IgD-negative memory B cell (primary cell): ENCODE measurements at regions not wholly inside any gene's neighbourhood (a gene's known extent, or its start where the extent isn't known, plus 50 kb on each side); places are given as distances from the start of the nearest gene placed in this dataset.
"Not testable (repeated sequence)": the region's sequence is repeated elsewhere in the genome, so short reads cannot be mapped to it uniquely, and the experiment has no call there.

ENCODE experiments used
- H3K27ac Mint-ChIP-seq, 3 donors: one replicate each; pipeline ENCODE4 v1.8.0; 2020 to 2022; ENCODE audit warnings: mild to moderate bottlenecking in 3 of 3, mixed read lengths in 3 of 3, moderate library complexity in 1 of 3
- H3K27me3 Mint-ChIP-seq: one replicate; pipeline ENCODE4 v1.8.0; 2021; ENCODE audit warnings: mixed read lengths
- H3K36me3 Mint-ChIP-seq: one replicate; pipeline ENCODE4 v1.8.0; 2020; ENCODE audit warnings: mild to moderate bottlenecking, mixed read lengths
- H3K4me1 Mint-ChIP-seq, 3 donors: one replicate each; pipeline ENCODE4 v1.8.0; 2020 to 2022; ENCODE audit warnings: mixed read lengths in 3 of 3, mild to moderate bottlenecking in 1 of 3
- H3K4me3 Mint-ChIP-seq, 4 donors: one replicate each; pipeline ENCODE4 v1.8.0; 2020 to 2022; ENCODE audit warnings: mild to moderate bottlenecking in 4 of 4, mixed read lengths in 4 of 4, moderate library complexity in 3 of 4
- H3K9me3 Mint-ChIP-seq, 3 donors: one replicate each; pipeline ENCODE4 v1.8.0; 2020 to 2021; ENCODE audit warnings: mixed read lengths in 3 of 3, mild to moderate bottlenecking in 1 of 3

- Mint-ChIP-seq H3K4me1 (no peaks in the 10 kb centered on the region), H3K4me3 (no peak overlapping the region), H3K9me3 (peaks cover 0 to 2% (median 0%) of the 10 kb centered on the region in 3 donors), H3K27ac (no peak overlapping the region), H3K27me3 (no peaks in the 10 kb centered on the region), H3K36me3 (no peaks in the 10 kb centered on the region)
Observed at GRCh38 chr2:21194147-21194546, 70.4 kb downstream of the TDRD15 start.

- Mint-ChIP-seq H3K9me3 (peaks cover 0 to 2% (median 0%) of the 10 kb centered on the region in 3 donors), H3K27me3 (peaks cover under 1% of the 10 kb centered on the region), H3K36me3 (no peaks in the 10 kb centered on the region), H3K27ac (no peak overlapping the region), H3K4me3 (no peak overlapping the region), H3K4me1 (no peaks in the 10 kb centered on the region)
Observed at GRCh38 chr2:21194858-21195271, 71.1 kb downstream of the TDRD15 start.

- no peaks in the 10 kb centered on the region for H3K4me1 Mint-ChIP-seq
- H3K9me3 Mint-ChIP-seq: peaks cover 0 to 2% (median 0%) of the 10 kb centered on the region in 3 donors
- no peaks in the 10 kb centered on the region for H3K36me3 Mint-ChIP-seq
- H3K27me3 Mint-ChIP-seq: peaks cover 3% of the 10 kb centered on the region
- H3K4me3 Mint-ChIP-seq: no peak overlapping the region
- no peak overlapping the region for H3K27ac Mint-ChIP-seq
Observed at GRCh38 chr2:21195326-21195725, 71.6 kb downstream of the TDRD15 start.

GRCh38 chr2:21198637-21199036, 74.9 kb downstream of the TDRD15 start:
- H3K27ac Mint-ChIP-seq: no peak overlapping the region
- no peak overlapping the region for H3K4me3 Mint-ChIP-seq
- H3K36me3 Mint-ChIP-seq: no peaks in the 10 kb centered on the region
- peaks cover 3% of the 10 kb centered on the region for H3K27me3 Mint-ChIP-seq
- no peaks in the 10 kb centered on the region for H3K4me1 Mint-ChIP-seq
- peaks cover 0 to 2% (median 0%) of the 10 kb centered on the region in 3 donors for H3K9me3 Mint-ChIP-seq

GRCh38 chr2:21203976-21204375, 80.2 kb downstream of the TDRD15 start:
- no peak overlapping the region for H3K27ac Mint-ChIP-seq
- no peak overlapping the region for H3K4me3 Mint-ChIP-seq

GRCh38 chr2:21214085-21214484, 90.3 kb downstream of the TDRD15 start:
- not testable (repeated sequence) for H3K27ac Mint-ChIP-seq, H3K4me3 Mint-ChIP-seq, H3K36me3 Mint-ChIP-seq, H3K4me1 Mint-ChIP-seq, H3K27me3 Mint-ChIP-seq, H3K9me3 Mint-ChIP-seq

More at GRCh38 chr2:21203976-21204375, 80.2 kb downstream of the TDRD15 start:
- Mint-ChIP-seq H3K4me1 (no peaks in the 10 kb centered on the region), H3K9me3 (peaks cover 0 to 3% (median 0%) of the 10 kb centered on the region in 3 donors), H3K36me3 (no peaks in the 10 kb centered on the region), H3K27me3 (peaks cover 3% of the 10 kb centered on the region)

- H3K4me1 Mint-ChIP-seq: no peaks in the 10 kb centered on the region
- peaks cover 0 to 4% (median 0%) of the 10 kb centered on the region in 3 donors for H3K9me3 Mint-ChIP-seq
- H3K4me3 Mint-ChIP-seq: no peak overlapping the region
- H3K36me3 Mint-ChIP-seq: no peaks in the 10 kb centered on the region
- peaks cover 6% of the 10 kb centered on the region for H3K27me3 Mint-ChIP-seq
- H3K27ac Mint-ChIP-seq: no peak overlapping the region
Observed at GRCh38 chr2:21217442-21217841, 93.7 kb downstream of the TDRD15 start.

- no peak overlapping the region for H3K27ac Mint-ChIP-seq
- H3K4me3 Mint-ChIP-seq: no peak overlapping the region
- H3K36me3 Mint-ChIP-seq: no peaks in the 10 kb centered on the region
- peaks cover 3% of the 10 kb centered on the region for H3K27me3 Mint-ChIP-seq
- peaks cover 0 to 2% (median 0%) of the 10 kb centered on the region in 3 donors for H3K9me3 Mint-ChIP-seq
- H3K4me1 Mint-ChIP-seq: no peaks in the 10 kb centered on the region
Observed at GRCh38 chr2:21220930-21221329, 97.2 kb downstream of the TDRD15 start.

- Mint-ChIP-seq H3K36me3 (no peaks in the 10 kb centered on the region), H3K4me1 (peaks cover 0 to 2% (median 1%) of the 10 kb centered on the region in 3 donors), H3K27me3 (peaks cover 3% of the 10 kb centered on the region), H3K4me3 (no peak overlapping the region), H3K27ac (no peak overlapping the region), H3K9me3 (peaks cover 0 to 2% (median 0%) of the 10 kb centered on the region in 3 donors)
Observed at GRCh38 chr2:21223618-21224017, 99.8 kb downstream of the TDRD15 start.

GRCh38 chr2:21228041-21228895, 104.5 kb downstream of the TDRD15 start:
- H3K9me3 Mint-ChIP-seq: no peaks in the 10 kb centered on the region
- peaks cover 14 to 17% (median 15%) of the 10 kb centered on the region in 3 donors for H3K4me1 Mint-ChIP-seq

GRCh38 chr2:21229302-21229701, 105.5 kb downstream of the TDRD15 start:
- H3K27me3 Mint-ChIP-seq: no peaks in the 10 kb centered on the region
- no peaks in the 10 kb centered on the region for H3K9me3 Mint-ChIP-seq
- no peak overlapping the region for H3K4me3 Mint-ChIP-seq
- no peak overlapping the region for H3K27ac Mint-ChIP-seq
- no peaks in the 10 kb centered on the region for H3K36me3 Mint-ChIP-seq
- H3K4me1 Mint-ChIP-seq: peaks cover 15 to 18% (median 17%) of the 10 kb centered on the region in 3 donors

More at GRCh38 chr2:21228041-21228895, 104.5 kb downstream of the TDRD15 start:
- Mint-ChIP-seq H3K36me3 (no peaks in the 10 kb centered on the region), H3K4me3 (no peak overlapping the region), H3K27me3 (no peaks in the 10 kb centered on the region), H3K27ac (no peak overlapping the region)

GRCh38 chr2:21230140-21230539, 106.4 kb downstream of the TDRD15 start:
- no peak overlapping the region for H3K27ac Mint-ChIP-seq
- no peaks in the 10 kb centered on the region for H3K27me3 Mint-ChIP-seq
- no peaks in the 10 kb centered on the region for H3K36me3 Mint-ChIP-seq
- no peak overlapping the region for H3K4me3 Mint-ChIP-seq
- H3K4me1 Mint-ChIP-seq: peaks cover 15 to 18% (median 17%) of the 10 kb centered on the region in 3 donors
- no peaks in the 10 kb centered on the region for H3K9me3 Mint-ChIP-seq

- peak overlapping the region in 1 of 3 donors; percentile 74 for H3K27ac Mint-ChIP-seq
- H3K4me3 Mint-ChIP-seq: peak overlapping the region in 2 of 4 donors; percentile 39 to 76
- peaks cover 15 to 18% (median 17%) of the 10 kb centered on the region in 3 donors for H3K4me1 Mint-ChIP-seq
- no peaks in the 10 kb centered on the region for H3K36me3 Mint-ChIP-seq
- no peaks in the 10 kb centered on the region for H3K9me3 Mint-ChIP-seq
- no peaks in the 10 kb centered on the region for H3K27me3 Mint-ChIP-seq
Observed at GRCh38 chr2:21231985-21232384, 108.2 kb downstream of the TDRD15 start.

- Mint-ChIP-seq H3K4me3 (no peak overlapping the region), H3K4me1 (peaks cover 15 to 18% (median 17%) of the 10 kb centered on the region in 3 donors), H3K9me3 (no peaks in the 10 kb centered on the region), H3K27me3 (no peaks in the 10 kb centered on the region), H3K36me3 (no peaks in the 10 kb centered on the region), H3K27ac (no peak overlapping the region)
Observed at GRCh38 chr2:21233194-21233593, 109.4 kb downstream of the TDRD15 start.

- Mint-ChIP-seq H3K4me3 (no peak overlapping the region), H3K4me1 (peaks cover 14 to 18% (median 15%) of the 10 kb centered on the region in 3 donors), H3K27me3 (no peaks in the 10 kb centered on the region), H3K27ac (no peak overlapping the region), H3K36me3 (no peaks in the 10 kb centered on the region), H3K9me3 (no peaks in the 10 kb centered on the region)
Observed at GRCh38 chr2:21234001-21234400, 110.2 kb downstream of the TDRD15 start.
